Hematopoietic multipotent progenitor cell treated with erythropoietin and hydrocortisone succinate and interleukin-3 and kit ligand, for 6 days (in vitro differentiated cells): ENCODE measurements at regions not wholly inside any gene's neighbourhood (a gene's known extent, or its start where the extent isn't known, plus 50 kb on each side); places are given as distances from the start of the nearest gene placed in this dataset.
A peak's percentile ranks its signal among the peaks of the same experiment; 100 is the strongest.
"Not testable (repeated sequence)": the region's sequence is repeated elsewhere in the genome, so short reads cannot be mapped to it uniquely, and the experiment has no call there.

Source experiments
- DNase-seq: peaks from one replicate; pipeline ENCODE4 v3.0.0-alpha.2; 2015

GRCh38 chr12:42908712-42909111 lies 319.2 kb upstream of the PRICKLE1 start:
- DNase-seq: no peak

- DNase-seq: not testable (repeated sequence)
These were observed 317.3 kb upstream of the PRICKLE1 start for GRCh38 chr12:42906801-42907200.

DNA sequence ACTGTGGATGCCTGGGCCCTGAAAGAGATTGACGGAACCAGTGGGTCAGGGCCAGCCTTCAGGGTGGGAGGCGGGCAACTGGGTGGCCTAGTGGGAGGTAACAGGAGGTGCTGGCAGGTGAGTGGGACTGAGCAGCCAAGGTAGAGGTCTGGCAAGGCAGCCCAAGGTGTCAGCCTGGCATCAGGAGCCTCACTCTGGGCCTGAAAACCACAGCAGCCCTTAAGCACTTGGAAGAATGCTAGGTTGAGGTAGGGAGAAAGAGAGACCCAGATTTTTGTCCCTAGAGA lies 315.8 kb upstream of the PRICKLE1 start:
- DNase-seq: no peak

- no peak for DNase-seq
These were observed 315.3 kb upstream of the PRICKLE1 start for GRCh38 chr12:42904683-42905418.

DNA sequence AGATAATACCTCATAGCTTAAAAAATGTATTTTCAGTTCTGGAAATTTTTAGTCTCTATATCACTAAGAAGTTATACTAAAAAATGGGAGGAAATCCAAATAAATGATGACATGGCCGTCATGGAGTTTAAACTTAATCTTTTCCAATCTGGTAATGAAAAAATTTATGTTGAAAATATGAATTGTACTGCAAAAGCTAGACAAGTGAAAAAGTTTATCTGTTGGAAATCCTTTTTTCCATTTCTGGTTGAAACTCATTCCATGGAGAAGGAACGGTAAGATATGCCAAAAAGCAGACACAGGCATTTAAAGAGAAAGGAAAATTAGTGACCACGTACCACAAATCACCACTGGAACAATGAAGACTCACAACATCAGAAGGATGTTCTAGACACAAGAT lies 314.2 kb upstream of the PRICKLE1 start:
- no peak for DNase-seq

- no peak for DNase-seq
These were observed 312.5 kb upstream of the PRICKLE1 start for GRCh38 chr12:42902001-42902400.

- no peak for DNase-seq
These were observed 304.3 kb upstream of the PRICKLE1 start for GRCh38 chr12:42893803-42894202.

GRCh38 chr12:42892702-42893551 lies 303.4 kb upstream of the PRICKLE1 start:
- DNase-seq: peak; percentile 1

DNA sequence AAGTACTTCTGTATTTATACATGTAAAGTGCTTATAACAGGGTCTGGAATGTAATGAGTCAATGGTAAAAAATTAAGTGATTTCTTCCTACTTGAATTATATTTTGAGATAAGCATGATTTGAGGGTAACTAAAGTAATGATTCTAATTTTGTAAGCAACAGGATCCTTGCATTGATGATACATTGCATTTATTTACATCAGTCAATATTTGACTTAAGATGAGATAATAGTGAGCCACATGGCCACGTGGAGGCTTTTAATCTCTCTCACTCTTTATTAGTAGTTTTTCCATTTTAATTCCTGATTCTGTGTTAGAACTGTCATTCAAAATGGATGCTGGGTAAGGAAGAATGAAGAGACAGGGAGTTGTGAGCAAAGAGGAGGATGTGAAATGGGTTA lies 298.1 kb upstream of the PRICKLE1 start:
- DNase-seq: no peak

DNA sequence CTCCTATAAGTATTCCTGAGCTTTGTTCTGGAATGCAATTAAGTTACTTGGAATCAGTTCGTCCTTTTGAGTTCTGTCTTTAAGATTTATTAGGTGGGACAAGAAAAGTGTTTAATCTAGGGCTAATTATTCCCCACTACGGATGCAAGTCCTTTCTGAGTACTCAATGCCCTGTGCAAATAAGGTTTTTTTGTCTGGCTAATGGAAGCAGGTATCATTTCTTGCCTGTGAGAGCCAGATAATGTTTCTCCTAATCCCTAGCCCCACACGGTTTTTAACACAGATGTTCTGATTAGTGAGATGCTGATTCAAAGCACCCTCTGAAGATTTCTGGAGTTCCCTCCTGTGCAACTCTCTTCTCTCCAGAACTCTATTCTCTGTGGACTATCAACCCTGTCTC lies 296.6 kb upstream of the PRICKLE1 start:
- DNase-seq: no peak

- no peak for DNase-seq
These were observed 296.1 kb upstream of the PRICKLE1 start for GRCh38 chr12:42885677-42886076.

GRCh38 chr12:42884116-42884515 lies 294.6 kb upstream of the PRICKLE1 start:
- no peak for DNase-seq

DNA sequence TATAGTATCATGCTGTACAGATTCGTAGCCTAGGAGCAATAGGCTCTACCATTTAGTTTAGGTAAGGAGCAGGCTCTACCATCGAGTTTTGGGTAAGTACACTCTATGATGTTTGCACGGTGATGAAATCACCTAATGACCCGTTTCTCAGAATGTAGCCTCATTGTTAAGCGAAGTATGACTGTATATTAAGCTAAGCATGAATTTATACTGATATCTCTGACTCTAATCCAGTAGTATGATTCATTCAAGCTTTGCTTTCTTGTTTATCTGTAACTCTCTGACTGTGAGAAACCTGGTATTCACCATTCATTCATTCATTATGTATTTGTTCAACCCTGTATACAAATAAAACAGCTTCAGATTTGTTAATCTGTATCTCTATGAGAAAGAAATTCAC lies 283.9 kb upstream of the PRICKLE1 start:
- DNase-seq: no peak

GRCh38 chr12:42871816-42872215 lies 282.3 kb upstream of the PRICKLE1 start:
- DNase-seq: no peak

GRCh38 chr12:42868291-42868690 lies 278.7 kb upstream of the PRICKLE1 start:
- no peak for DNase-seq

GRCh38 chr12:42865282-42865681 lies 275.7 kb upstream of the PRICKLE1 start:
- no peak for DNase-seq

- DNase-seq: no peak
These were observed 272.5 kb upstream of the PRICKLE1 start for GRCh38 chr12:42862055-42862454.

DNA sequence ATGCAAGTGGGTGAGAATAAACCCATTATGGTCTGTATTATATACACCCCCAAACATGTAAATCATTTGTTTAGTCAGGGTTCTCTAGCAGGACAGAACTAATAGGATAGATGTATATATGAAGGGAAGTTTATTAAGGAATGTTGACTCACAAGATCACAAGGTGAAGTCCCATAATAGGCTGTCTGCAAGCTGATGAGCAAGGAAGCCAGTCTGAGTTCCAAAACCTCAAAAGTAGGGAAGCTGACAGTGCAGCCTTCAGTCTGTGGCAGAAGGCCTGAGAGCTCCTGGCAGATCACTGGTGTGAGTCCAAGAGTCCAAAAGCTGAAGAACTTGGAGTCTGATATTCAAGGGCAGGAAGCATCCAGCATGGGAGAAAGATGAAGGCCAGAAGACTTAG lies 270.8 kb upstream of the PRICKLE1 start:
- not testable (repeated sequence) for DNase-seq

DNA sequence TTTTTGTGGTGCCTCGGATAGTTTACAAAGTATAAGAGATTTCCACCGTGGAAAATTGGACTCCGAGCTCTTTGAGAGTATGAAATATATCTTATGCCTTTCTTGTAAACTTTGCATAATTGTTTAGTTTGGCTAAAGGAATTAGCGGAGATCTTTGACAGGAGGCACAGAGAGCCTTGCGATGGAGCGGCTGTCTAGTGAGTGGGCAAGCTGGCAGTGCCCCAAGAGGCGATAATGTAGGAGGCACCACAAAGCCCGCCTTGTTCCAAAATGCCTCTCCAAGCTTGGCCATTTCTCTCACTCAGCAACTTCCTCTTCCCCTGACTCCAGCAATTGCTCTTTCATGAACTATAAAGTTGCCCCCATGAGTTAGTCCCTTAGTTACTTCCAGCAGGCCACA lies 270.1 kb upstream of the PRICKLE1 start:
- DNase-seq: no peak

DNA sequence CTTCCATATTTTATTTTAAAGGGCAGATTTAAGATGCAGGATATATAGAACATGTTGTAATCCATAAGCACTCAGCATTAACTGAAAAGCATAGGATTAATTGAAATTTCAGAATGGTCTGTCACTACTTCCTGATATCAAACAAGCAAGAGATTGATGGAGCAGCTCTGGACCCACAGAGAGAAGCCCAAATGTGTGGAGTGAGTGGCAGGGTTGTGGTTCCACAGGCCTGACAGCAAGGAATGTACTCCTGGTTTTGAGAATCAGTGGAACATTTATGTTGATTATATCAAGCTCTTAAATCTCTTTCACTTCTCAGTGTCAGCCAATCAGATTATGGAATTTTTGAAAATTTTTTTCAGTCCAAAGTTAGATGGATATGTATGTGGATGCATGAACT lies 267.6 kb upstream of the PRICKLE1 start:
- DNase-seq: no peak

- DNase-seq: no peak
These were observed 265.9 kb upstream of the PRICKLE1 start for GRCh38 chr12:42855362-42855950.

GRCh38 chr12:42854826-42855225 lies 265.3 kb upstream of the PRICKLE1 start:
- no peak for DNase-seq

- no peak for DNase-seq
These were observed 264.7 kb upstream of the PRICKLE1 start for GRCh38 chr12:42854208-42854607.
